DND-41 (cell line): ENCODE measurements at regions not wholly inside any gene's neighbourhood (a gene's known extent, or its start where the extent isn't known, plus 50 kb on each side); places are given as distances from the start of the nearest gene placed in this dataset.

ENCODE experiments used
- ATAC-seq: fragments of 200-7000 bp; cut with Tn5 transposase; 3 replicates; pipeline ENCODE4 v1.9.1; 2021; ENCODE audit warnings: low read depth; ENCODE audit not compliant: insufficient read depth
- DNase-seq: peaks from one replicate; pipeline ENCODE4 v3.0.0-alpha.2; 2020
- H2AFZ ChIP-seq: 2 replicates; pipeline ENCODE4 v1.6.0; 2012; ENCODE audit warnings: low read depth, low read length
- H3K27ac ChIP-seq: 2 replicates; pipeline ENCODE4 v1.5.1; 2012; ENCODE audit warnings: low read length, inconsistent platforms
- H3K27me3 ChIP-seq: fragments of 200-600 bp; sonication (generic); 2 replicates; pipeline ENCODE4 v1.6.0; 2012; ENCODE audit warnings: low read length, mild to moderate bottlenecking, inconsistent platforms; ENCODE audit not compliant: insufficient read depth, poor library complexity
- H3K36me3 ChIP-seq: 2 replicates; pipeline ENCODE4 v1.5.1; 2012; ENCODE audit warnings: low read length, inconsistent platforms; ENCODE audit not compliant: insufficient read depth
- H3K4me1 ChIP-seq: 2 replicates; pipeline ENCODE4 v1.5.1; 2012; ENCODE audit warnings: mild to moderate bottlenecking, low read length; ENCODE audit not compliant: insufficient read depth
- H3K4me2 ChIP-seq: 2 replicates; pipeline ENCODE4 v1.6.0; 2012; ENCODE audit warnings: mild to moderate bottlenecking, moderate library complexity, low read length, inconsistent platforms; ENCODE audit not compliant: insufficient read depth
- H3K4me3 ChIP-seq, 2 experiments: fragments of 200-600 bp in 1 of 2; shearing (Covaris generic) in 1 of 2; 2 replicates each; pipeline ENCODE4 v1.5.1; 2012 to 2016; ENCODE audit warnings: inconsistent platforms in 2 of 2, low read length in 2 of 2, mild to moderate bottlenecking in 2 of 2, low read depth in 1 of 2, moderate library complexity in 1 of 2
- H3K79me2 ChIP-seq: 2 replicates; pipeline ENCODE4 v1.6.0; 2012; ENCODE audit warnings: low read length, inconsistent platforms; ENCODE audit not compliant: insufficient read depth
- H3K9ac ChIP-seq: 2 replicates; pipeline ENCODE4 v1.6.0; 2012; ENCODE audit warnings: low read depth, mild to moderate bottlenecking, inconsistent platforms, low read length, moderate library complexity
- H3K9me3 ChIP-seq: 2 replicates; pipeline ENCODE4 v1.5.1; 2012; ENCODE audit warnings: low read length, moderate library complexity, mild to moderate bottlenecking, inconsistent platforms; ENCODE audit not compliant: insufficient read depth, severe bottlenecking
- H4K20me1 ChIP-seq: 2 replicates; pipeline ENCODE4 v1.6.0; 2012; ENCODE audit warnings: low read length; ENCODE audit not compliant: insufficient read depth
- EZH2 ChIP-seq: IDR thresholded peaks from 3 replicates; pipeline ENCODE4 v1.6.1; 2012; ENCODE audit warnings: borderline replicate concordance, low read depth, mild to moderate bottlenecking, moderate library complexity, low read length, inconsistent platforms; ENCODE audit not compliant: severe bottlenecking
- TF ChIP-seq, protein P1 (sequence below): IDR thresholded peaks from 2 replicates; pipeline ENCODE4 v1.5.1; 2012; ENCODE audit warnings: borderline replicate concordance, low read length, moderate library complexity, mild to moderate bottlenecking; ENCODE audit not compliant: poor library complexity, severe bottlenecking; ENCODE audit errors: extremely low read depth

DNA sequence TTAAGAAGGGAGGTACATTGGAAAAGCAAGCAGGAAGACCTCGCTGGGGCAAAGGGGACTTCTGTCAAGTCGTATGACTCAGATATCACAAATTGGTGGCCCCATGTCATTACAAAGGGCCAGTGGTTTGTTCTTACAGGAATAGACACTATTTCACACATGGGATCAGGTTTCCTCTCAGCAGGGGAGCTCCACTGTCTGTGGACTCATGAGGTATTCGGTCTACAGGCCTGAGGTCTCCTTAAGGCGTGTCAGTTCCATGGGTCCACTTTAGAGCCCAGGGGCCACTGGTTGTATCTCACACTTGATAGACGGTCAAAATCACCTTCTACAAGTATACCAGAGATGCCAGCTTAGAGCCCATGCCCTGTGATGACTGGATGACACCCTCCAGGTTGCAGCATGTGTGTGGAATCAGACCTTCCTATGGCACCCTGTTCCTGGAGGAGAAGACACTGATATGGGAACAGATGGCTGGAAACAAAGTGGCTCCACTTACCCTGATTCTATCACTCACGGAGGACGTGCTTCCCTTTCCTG lies 288.1 kb upstream of the B3GAT1 start:
- Histone ChIP-seq H3K79me2 (no peaks in the 10 kb centered on the region), H3K9ac (no peak overlapping the region), H3K27me3 (no peaks in the 10 kb centered on the region), H3K27ac (no peak overlapping the region), H3K9me3 (no peaks in the 10 kb centered on the region), H3K4me3 (no peak overlapping the region), H3K4me2 (no peak overlapping the region), H3K4me1 (no peaks in the 10 kb centered on the region), H2AFZ (no peak overlapping the region), H4K20me1 (no peaks in the 10 kb centered on the region), H3K36me3 (no peaks in the 10 kb centered on the region)
- TF ChIP-seq, protein P1, sequence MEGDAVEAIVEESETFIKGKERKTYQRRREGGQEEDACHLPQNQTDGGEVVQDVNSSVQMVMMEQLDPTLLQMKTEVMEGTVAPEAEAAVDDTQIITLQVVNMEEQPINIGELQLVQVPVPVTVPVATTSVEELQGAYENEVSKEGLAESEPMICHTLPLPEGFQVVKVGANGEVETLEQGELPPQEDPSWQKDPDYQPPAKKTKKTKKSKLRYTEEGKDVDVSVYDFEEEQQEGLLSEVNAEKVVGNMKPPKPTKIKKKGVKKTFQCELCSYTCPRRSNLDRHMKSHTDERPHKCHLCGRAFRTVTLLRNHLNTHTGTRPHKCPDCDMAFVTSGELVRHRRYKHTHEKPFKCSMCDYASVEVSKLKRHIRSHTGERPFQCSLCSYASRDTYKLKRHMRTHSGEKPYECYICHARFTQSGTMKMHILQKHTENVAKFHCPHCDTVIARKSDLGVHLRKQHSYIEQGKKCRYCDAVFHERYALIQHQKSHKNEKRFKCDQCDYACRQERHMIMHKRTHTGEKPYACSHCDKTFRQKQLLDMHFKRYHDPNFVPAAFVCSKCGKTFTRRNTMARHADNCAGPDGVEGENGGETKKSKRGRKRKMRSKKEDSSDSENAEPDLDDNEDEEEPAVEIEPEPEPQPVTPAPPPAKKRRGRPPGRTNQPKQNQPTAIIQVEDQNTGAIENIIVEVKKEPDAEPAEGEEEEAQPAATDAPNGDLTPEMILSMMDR: no peak
- no peak for TF ChIP-seq EZH2
- DNase-seq: no peak
- no peak for ATAC-seq

- Histone ChIP-seq H3K4me2 (no peak overlapping the region), H3K9ac (no peak overlapping the region), H3K27ac (no peak overlapping the region), H4K20me1 (no peaks in the 10 kb centered on the region), H3K4me1 (no peaks in the 10 kb centered on the region), H3K4me3 (no peak overlapping the region), H2AFZ (no peak overlapping the region), H3K9me3 (no peaks in the 10 kb centered on the region), H3K27me3 (no peaks in the 10 kb centered on the region), H3K36me3 (no peaks in the 10 kb centered on the region), H3K79me2 (no peaks in the 10 kb centered on the region)
- TF ChIP-seq, protein P1: no peak
- no peak for TF ChIP-seq EZH2
- ATAC-seq (no peak), DNase-seq (no peak)
Observed at GRCh38 chr11:134696455-134696854, 284.4 kb upstream of the B3GAT1 start.

GRCh38 chr11:134691985-134692384 lies 279.9 kb upstream of the B3GAT1 start:
- H3K79me2 ChIP-seq: no peaks in the 10 kb centered on the region
- H2AFZ ChIP-seq: no peak overlapping the region
- H3K4me3 ChIP-seq: no peak overlapping the region
- H3K27me3 ChIP-seq: no peaks in the 10 kb centered on the region
- no peak for DNase-seq
- no peaks in the 10 kb centered on the region for H3K9me3 ChIP-seq
- ATAC-seq: no peak
- peaks cover 12% of the 10 kb centered on the region for H3K4me1 ChIP-seq
- TF ChIP-seq EZH2: no peak
- TF ChIP-seq, protein P1: no peak
- no peak overlapping the region for H3K4me2 ChIP-seq
- no peak overlapping the region for H3K9ac ChIP-seq
- H3K27ac ChIP-seq: no peak overlapping the region
- no peaks in the 10 kb centered on the region for H3K36me3 ChIP-seq
- no peaks in the 10 kb centered on the region for H4K20me1 ChIP-seq
